Natural killer cell (primary cell): ENCODE measurements at regions not wholly inside any gene's neighbourhood (a gene's known extent, or its start where the extent isn't known, plus 50 kb on each side); places are given as distances from the start of the nearest gene placed in this dataset.

ENCODE experiments used
- ATAC-seq, 3 donors: fragments of 150-1000 bp in 2 of 3; fragments of 200-7000 bp in 1 of 3; cut with Tn5 transposase; 1 replicate in 1 of 3; 2 replicates in 2 of 3; pipeline ENCODE4 v1.10.0; 2021; ENCODE audit warnings: mild to moderate bottlenecking in 2 of 3, moderate library complexity in 2 of 3
- DNase-seq, 2 donors: peaks; one replicate each; pipeline versions ENCODE4 v3.0.0 to v3.0.0-alpha.2; 2013 to 2021; ENCODE audit warnings: mixed read lengths in 1 of 2
- H3K27ac ChIP-seq: one replicate; pipeline ENCODE4 v1.5.1; 2013; ENCODE audit warnings: mild to moderate bottlenecking, low read length
- H3K27me3 ChIP-seq: one replicate; pipeline ENCODE4 v1.6.1; 2013; ENCODE audit warnings: low read length; ENCODE audit not compliant: control insufficient read depth, insufficient read depth
- H3K36me3 ChIP-seq: one replicate; pipeline ENCODE4 v1.6.1; 2013; ENCODE audit warnings: low read length; ENCODE audit not compliant: control insufficient read depth, insufficient read depth
- H3K4me1 ChIP-seq: one replicate; pipeline ENCODE4 v1.6.1; 2013; ENCODE audit warnings: low read length; ENCODE audit not compliant: control insufficient read depth, insufficient read depth
- H3K4me3 ChIP-seq: one replicate; pipeline ENCODE4 v1.5.1; 2013; ENCODE audit warnings: low read length
- H3K9me3 ChIP-seq: one replicate; pipeline ENCODE4 v1.6.1; 2013; ENCODE audit warnings: low read length; ENCODE audit not compliant: control insufficient read depth, insufficient read depth
- H3K27ac Mint-ChIP-seq, 2 donors: one replicate each; pipeline ENCODE4 v1.8.0; 2022; ENCODE audit warnings: mild to moderate bottlenecking in 2 of 2, mixed read lengths in 2 of 2, moderate library complexity in 1 of 2
- H3K27me3 Mint-ChIP-seq, 2 donors: one replicate each; pipeline ENCODE4 v1.8.0; 2022; ENCODE audit warnings: low read depth in 2 of 2, mixed read lengths in 2 of 2
- H3K36me3 Mint-ChIP-seq: one replicate; pipeline ENCODE4 v1.8.0; 2022; ENCODE audit warnings: mixed read lengths
- H3K4me1 Mint-ChIP-seq, 2 donors: one replicate each; pipeline ENCODE4 v1.8.0; 2022; ENCODE audit warnings: mixed read lengths in 2 of 2
- H3K4me3 Mint-ChIP-seq: one replicate; pipeline ENCODE4 v1.8.0; 2022; ENCODE audit warnings: mild to moderate bottlenecking, moderate library complexity, mixed read lengths
- H3K9me3 Mint-ChIP-seq, 2 donors: one replicate each; pipeline ENCODE4 v1.8.0; 2022; ENCODE audit warnings: mixed read lengths in 2 of 2
- CTCF ChIP-seq: fragments of 200-600 bp; IDR thresholded peaks from one replicate; pipeline ENCODE4 v1.8.0; 2022; ENCODE audit warnings: antibody characterized with exemption
- WGBS: methylation state at CpG from one replicate; pipeline ENCODE4 v1.1.7; 2013; ENCODE audit warnings: missing lambda C conversion rate; ENCODE audit not compliant: insufficient coverage; 5-methylcytosine and 5-hydroxymethylcytosine counted together
- intact Hi-C: fragments of 100-400 bp; cut with micrococcal nuclease; formaldehyde crosslinking; loops from one replicate; pipeline ENCODE4 v1.14.2; 2022

GRCh38 chr21:18986197-18986596, 582.6 kb upstream of the TMPRSS15 start:
- DNase-seq (no peak), ATAC-seq (no peak)
- peaks cover 12 to 19% of the 10 kb centered on the region in 2 donors for H3K9me3 Mint-ChIP-seq
- H3K27me3 Mint-ChIP-seq = no peaks in the 10 kb centered on the region
- 84% methylated on average over 4 of the region's 4 CpGs for WGBS
- H3K4me1 ChIP-seq = no peaks in the 10 kb centered on the region
- intact Hi-C loops = no loop called here
- H3K27ac Mint-ChIP-seq = no peak overlapping the region
- H3K4me3 ChIP-seq = no peak overlapping the region
- H3K4me1 Mint-ChIP-seq = no peaks in the 10 kb centered on the region
- H3K9me3 ChIP-seq = peaks cover 9% of the 10 kb centered on the region
- H3K36me3 ChIP-seq = no peaks in the 10 kb centered on the region
- no peak for TF ChIP-seq CTCF
- H3K4me3 Mint-ChIP-seq = no peak overlapping the region
- H3K36me3 Mint-ChIP-seq = peaks cover 8% of the 10 kb centered on the region
- no peak overlapping the region for H3K27ac ChIP-seq
- H3K27me3 ChIP-seq = no peaks in the 10 kb centered on the region

- Mint-ChIP-seq H3K36me3 (peaks cover 8% of the 10 kb centered on the region), H3K4me1 (no peaks in the 10 kb centered on the region), H3K27ac (no peak overlapping the region), H3K4me3 (no peak overlapping the region), H3K27me3 (no peaks in the 10 kb centered on the region), H3K9me3 (peaks cover 10 to 15% of the 10 kb centered on the region in 2 donors)
- Histone ChIP-seq H3K27ac (no peak overlapping the region), H3K9me3 (peaks cover 12% of the 10 kb centered on the region), H3K4me1 (no peaks in the 10 kb centered on the region), H3K27me3 (no peaks in the 10 kb centered on the region), H3K4me3 (no peak overlapping the region), H3K36me3 (no peaks in the 10 kb centered on the region)
- ATAC-seq (no peak), DNase-seq (no peak)
- intact Hi-C loops = no loop called here
- no peak for TF ChIP-seq CTCF
- WGBS = 91% methylated on average over 10 of the region's 11 CpGs
These were observed 584.0 kb upstream of the TMPRSS15 start for GRCh38 chr21:18987520-18988026.

DNA sequence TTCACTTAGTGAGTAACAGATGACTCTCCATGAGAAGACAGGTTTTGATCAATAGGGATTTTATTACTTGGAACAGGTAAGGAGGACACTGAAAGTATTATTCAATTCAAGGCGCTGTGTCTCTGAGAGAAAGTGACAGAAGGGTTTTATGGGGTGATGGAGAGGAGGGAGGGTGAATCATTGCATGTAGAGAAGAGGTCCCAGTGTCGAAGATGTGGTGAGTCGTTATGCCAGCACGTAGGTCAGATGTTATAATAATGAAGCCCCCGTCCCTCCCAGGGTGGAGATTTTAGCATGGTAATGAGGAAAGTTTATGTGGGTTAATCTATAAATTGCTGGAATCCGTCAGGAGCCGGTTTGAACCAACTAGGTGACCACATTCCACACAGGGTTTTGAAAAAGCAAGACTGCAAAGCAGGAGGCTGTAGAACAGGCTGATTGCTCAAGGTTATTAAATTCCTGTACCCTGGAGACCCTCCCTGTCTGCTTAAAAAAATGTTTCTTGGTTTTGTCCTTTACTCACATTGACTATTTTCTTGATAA, 586.4 kb upstream of the TMPRSS15 start:
- WGBS = 82% methylated on average over 7 of the region's 7 CpGs
- Histone ChIP-seq H3K9me3 (peaks cover 15% of the 10 kb centered on the region), H3K27me3 (no peaks in the 10 kb centered on the region), H3K4me3 (no peak overlapping the region), H3K27ac (no peak overlapping the region), H3K36me3 (no peaks in the 10 kb centered on the region), H3K4me1 (no peaks in the 10 kb centered on the region)
- H3K4me1 Mint-ChIP-seq = no peaks in the 10 kb centered on the region
- H3K27ac Mint-ChIP-seq = no peak overlapping the region
- TF ChIP-seq CTCF = no peak
- DNase-seq = no peak
- intact Hi-C loops = no loop called here
- H3K36me3 Mint-ChIP-seq = peaks cover 8% of the 10 kb centered on the region
- no peaks in the 10 kb centered on the region for H3K27me3 Mint-ChIP-seq
- H3K4me3 Mint-ChIP-seq = no peak overlapping the region
- peaks cover 8 to 20% of the 10 kb centered on the region in 2 donors for H3K9me3 Mint-ChIP-seq
- ATAC-seq = no peak

DNA sequence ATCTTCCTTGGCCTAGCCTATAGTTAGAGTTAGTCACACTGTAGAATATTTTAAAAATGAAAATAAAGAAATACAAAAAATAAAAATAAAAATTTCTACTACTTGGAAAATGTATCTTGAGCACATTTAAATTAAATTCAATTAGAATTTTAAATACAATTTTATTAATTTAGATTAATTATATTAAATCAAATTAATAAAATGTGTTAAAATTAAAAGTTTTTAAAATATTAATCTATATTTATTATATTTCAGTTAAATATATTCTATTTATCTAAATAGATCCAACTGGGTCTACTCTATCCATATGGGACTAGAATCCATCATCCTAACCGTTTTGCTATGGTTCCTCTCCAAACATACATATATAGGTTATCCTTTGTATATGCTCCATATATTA, 588.3 kb upstream of the TMPRSS15 start:
- no peak for DNase-seq
- Histone ChIP-seq H3K9me3 (peaks cover 13% of the 10 kb centered on the region), H3K27me3 (no peaks in the 10 kb centered on the region), H3K36me3 (no peaks in the 10 kb centered on the region), H3K4me1 (no peaks in the 10 kb centered on the region), H3K27ac (no peak overlapping the region), H3K4me3 (no peak overlapping the region)
- Mint-ChIP-seq H3K36me3 (no peaks in the 10 kb centered on the region), H3K4me3 (no peak overlapping the region), H3K9me3 (peaks cover 8 to 24% of the 10 kb centered on the region in 2 donors), H3K4me1 (no peaks in the 10 kb centered on the region), H3K27ac (no peak overlapping the region), H3K27me3 (no peaks in the 10 kb centered on the region)
- no peak for ATAC-seq
- intact Hi-C loops = no loop called here
- 100% methylated on average over 1 of the region's 1 CpG for WGBS
- TF ChIP-seq CTCF = no peak
